HEK293 (cell line): ENCODE measurements at regions not wholly inside any gene's neighbourhood (a gene's known extent, or its start where the extent isn't known, plus 50 kb on each side); places are given as distances from the start of the nearest gene placed in this dataset.

Source experiments
- REST ChIP-seq: fragments of 450-650 bp; formaldehyde crosslinking; IDR thresholded peaks from 2 replicates; pipeline ENCODE4 v1.5.1; 2016; ENCODE audit warnings: missing biosample characterization, missing genetic modification characterization
- TCF7L2 ChIP-seq: IDR thresholded peaks from 2 replicates; pipeline ENCODE4 v1.6.1; 2011; ENCODE audit warnings: low read depth, mild to moderate bottlenecking, inconsistent platforms, low read length, moderate library complexity, borderline replicate concordance
- YY2 ChIP-seq: fragments of 450-650 bp; formaldehyde crosslinking; IDR thresholded peaks from 2 replicates; pipeline ENCODE4 v1.5.1; 2016; ENCODE audit warnings: missing biosample characterization, missing genetic modification characterization
- ZBTB1 ChIP-seq: fragments of 450-650 bp; formaldehyde crosslinking; IDR thresholded peaks from 2 replicates; pipeline ENCODE4 v1.5.1; 2016; ENCODE audit warnings: missing biosample characterization, missing genetic modification characterization
- ZNF239 ChIP-seq: fragments of 450-650 bp; formaldehyde crosslinking; IDR thresholded peaks from 2 replicates; pipeline ENCODE4 v1.5.1; 2016; ENCODE audit warnings: missing biosample characterization, missing genetic modification characterization
- ZNF274 ChIP-seq, 2 experiments: fragments of 200-500 bp in 1 of 2; fragments of 450-650 bp in 1 of 2; sonication (Bioruptor generic) in 1 of 2; formaldehyde crosslinking in 1 of 2; IDR thresholded peaks; 2 replicates each; pipeline versions ENCODE4 v1.5.1 to v1.6.1; 2014 to 2016; ENCODE audit warnings: borderline replicate concordance in 1 of 2, inconsistent platforms in 1 of 2, low read length in 1 of 2, missing biosample characterization in 1 of 2, missing genetic modification characterization in 1 of 2
- ZNF449 ChIP-seq: fragments of 450-650 bp; formaldehyde crosslinking; IDR thresholded peaks from 2 replicates; pipeline ENCODE4 v1.5.1; 2017; ENCODE audit warnings: missing biosample characterization, mild to moderate bottlenecking, missing genetic modification characterization, moderate library complexity
- ZNF549 ChIP-seq: fragments of 450-650 bp; IDR thresholded peaks from 2 replicates; pipeline ENCODE4 v1.5.1; 2018; ENCODE audit warnings: missing biosample characterization, missing genetic modification characterization, mild to moderate bottlenecking, inconsistent platforms, moderate library complexity
- ZNF558 ChIP-seq: fragments of 450-650 bp; formaldehyde crosslinking; IDR thresholded peaks from 2 replicates; pipeline ENCODE4 v1.5.1; 2016; ENCODE audit warnings: missing biosample characterization, missing genetic modification characterization
- ZNF623 ChIP-seq: fragments of 450-650 bp; formaldehyde crosslinking; IDR thresholded peaks from 2 replicates; pipeline ENCODE4 v1.5.1; 2016; ENCODE audit warnings: missing biosample characterization, missing genetic modification characterization
- ZNF654 ChIP-seq: fragments of 450-650 bp; formaldehyde crosslinking; IDR thresholded peaks from 2 replicates; pipeline ENCODE4 v1.5.1; 2016; ENCODE audit warnings: low read depth, missing biosample characterization, missing genetic modification characterization
- ZNF785 ChIP-seq: fragments of 450-650 bp; formaldehyde crosslinking; IDR thresholded peaks from 2 replicates; pipeline ENCODE4 v1.5.1; 2016; ENCODE audit warnings: missing biosample characterization, missing genetic modification characterization
- ZSCAN18 ChIP-seq: fragments of 450-650 bp; formaldehyde crosslinking; IDR thresholded peaks from 2 replicates; pipeline ENCODE4 v1.5.1; 2016; ENCODE audit warnings: missing biosample characterization, missing genetic modification characterization
- TF ChIP-seq, protein P1 (sequence below): fragments of 450-650 bp; formaldehyde crosslinking; IDR thresholded peaks from 2 replicates; pipeline ENCODE4 v1.5.1; 2016; ENCODE audit warnings: missing biosample characterization, missing genetic modification characterization

DNA sequence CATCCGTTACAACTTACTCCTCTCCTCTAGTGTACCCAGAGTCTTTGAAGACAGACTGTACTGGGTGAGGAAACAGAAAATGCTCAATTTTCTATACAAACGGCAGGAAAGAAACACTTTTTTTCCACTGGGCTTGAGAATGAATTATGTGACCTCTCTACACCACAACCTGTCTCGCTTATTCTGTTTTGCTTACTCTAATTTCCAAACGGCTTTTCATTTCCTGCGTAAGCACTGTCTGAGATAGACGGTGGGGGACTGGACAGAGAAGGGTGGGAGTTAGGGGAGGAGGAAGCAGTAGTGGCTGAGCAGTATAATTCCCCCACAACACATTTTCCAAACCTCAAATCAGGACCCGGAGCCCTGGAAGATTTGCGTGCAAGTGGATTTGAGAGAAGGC is 191.4 kb upstream of the SDK2 start:
- TF ChIP-seq, protein P1, sequence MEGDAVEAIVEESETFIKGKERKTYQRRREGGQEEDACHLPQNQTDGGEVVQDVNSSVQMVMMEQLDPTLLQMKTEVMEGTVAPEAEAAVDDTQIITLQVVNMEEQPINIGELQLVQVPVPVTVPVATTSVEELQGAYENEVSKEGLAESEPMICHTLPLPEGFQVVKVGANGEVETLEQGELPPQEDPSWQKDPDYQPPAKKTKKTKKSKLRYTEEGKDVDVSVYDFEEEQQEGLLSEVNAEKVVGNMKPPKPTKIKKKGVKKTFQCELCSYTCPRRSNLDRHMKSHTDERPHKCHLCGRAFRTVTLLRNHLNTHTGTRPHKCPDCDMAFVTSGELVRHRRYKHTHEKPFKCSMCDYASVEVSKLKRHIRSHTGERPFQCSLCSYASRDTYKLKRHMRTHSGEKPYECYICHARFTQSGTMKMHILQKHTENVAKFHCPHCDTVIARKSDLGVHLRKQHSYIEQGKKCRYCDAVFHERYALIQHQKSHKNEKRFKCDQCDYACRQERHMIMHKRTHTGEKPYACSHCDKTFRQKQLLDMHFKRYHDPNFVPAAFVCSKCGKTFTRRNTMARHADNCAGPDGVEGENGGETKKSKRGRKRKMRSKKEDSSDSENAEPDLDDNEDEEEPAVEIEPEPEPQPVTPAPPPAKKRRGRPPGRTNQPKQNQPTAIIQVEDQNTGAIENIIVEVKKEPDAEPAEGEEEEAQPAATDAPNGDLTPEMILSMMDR (tag by site-specific recombination), result no peak
- no peak for TF ChIP-seq ZNF623 (tag by site-specific recombination)
- no peak for TF ChIP-seq ZNF549 (tag by site-specific recombination)
- TF ChIP-seq YY2 (tag by site-specific recombination), result no peak
- TF ChIP-seq ZNF449, result no peak
- no peak for TF ChIP-seq TCF7L2
- no peak for TF ChIP-seq ZNF654 (tag by site-specific recombination)
- no peak for TF ChIP-seq ZNF274 (IDR thresholded peaks at IDR 0.05; ENCODE audit: low read length)
- TF ChIP-seq ZNF274 (tag by site-specific recombination; IDR thresholded peaks at IDR 0.05; ENCODE audit: borderline replicate concordance), result no peak
- TF ChIP-seq ZSCAN18, result no peak
- TF ChIP-seq ZNF558 (tag by site-specific recombination), result no peak
- TF ChIP-seq REST (tag by site-specific recombination), result no peak
- TF ChIP-seq ZNF785 (tag by site-specific recombination), result no peak
- no peak for TF ChIP-seq ZNF239 (tag by site-specific recombination)
- TF ChIP-seq ZBTB1 (tag by site-specific recombination), result no peak
